ENCODE measurements at regions not wholly inside any gene's neighbourhood (a gene's known extent, or its start where the extent isn't known, plus 50 kb on each side); places are given as distances from the start of the nearest gene placed in this dataset.

- TF ChIP-seq CTCF (conservative IDR thresholded peaks at IDR 0.05; ENCODE audit: low read depth, low read length) (no peak), EZH2 (IDR thresholded peaks at IDR 0.05; ENCODE audit: borderline replicate concordance, low read depth, low read length, poor library complexity, severe bottlenecking) (no peak)
Measured at GRCh38 chr12:123077298-123078119, 73.4 kb downstream of the PITPNM2 start.
